ENCODE measurements at regions not wholly inside any gene's neighbourhood (a gene's known extent, or its start where the extent isn't known, plus 50 kb on each side); places are given as distances from the start of the nearest gene placed in this dataset.

- H3K9ac ChIP-seq (ENCODE audit: low read length in 2 of 2) = no peak overlapping the region
- H3K27ac ChIP-seq (ENCODE audit: low read length) = no peak overlapping the region
- no peaks in the 10 kb centered on the region for H3K4me1 ChIP-seq (ENCODE audit: control insufficient read depth, insufficient read depth, low read length)
- no peak overlapping the region for H3K4me3 ChIP-seq (ENCODE audit: low read length in 2 of 2)
- no peaks in the 10 kb centered on the region for H3K27me3 ChIP-seq (ENCODE audit: control insufficient read depth in 1 of 2, insufficient read depth in 2 of 2, low read length in 2 of 2)
- H3K9me3 ChIP-seq (ENCODE audit: control insufficient read depth in 2 of 2, low read length in 2 of 2) = no peaks in the 10 kb centered on the region
- H3K36me3 ChIP-seq (ENCODE audit: control insufficient read depth in 2 of 2, insufficient read depth in 2 of 2, low read length in 2 of 2) = no peaks in the 10 kb centered on the region
These were observed 182.6 kb upstream of the THSD7B start for GRCh38 chr2:136582628-136583205.

DNA sequence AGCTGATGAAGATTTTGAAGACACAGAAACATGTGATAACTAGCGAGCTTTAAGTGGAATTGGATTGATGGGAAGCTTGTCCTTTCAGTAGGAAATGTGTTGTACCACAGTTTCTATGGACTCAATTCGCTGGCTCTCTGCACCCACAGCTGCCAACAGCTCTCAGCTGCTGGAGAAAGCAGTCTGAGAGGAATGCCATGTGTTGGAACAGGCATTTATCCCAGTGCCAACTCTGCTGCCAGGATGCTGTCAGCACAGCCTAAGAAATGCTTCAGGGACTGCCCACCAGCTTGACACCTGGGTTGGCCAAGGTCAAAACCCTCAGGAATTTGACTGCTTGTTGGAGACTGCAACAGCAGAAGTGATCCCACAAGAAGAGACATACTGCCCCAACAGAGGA is 193.0 kb upstream of the THSD7B start:
- no peaks in the 10 kb centered on the region for H3K36me3 ChIP-seq (ENCODE audit: control insufficient read depth in 2 of 2, insufficient read depth in 2 of 2, low read length in 2 of 2)
- H3K27ac ChIP-seq (ENCODE audit: low read length) = no peak overlapping the region
- no peak overlapping the region for H3K9ac ChIP-seq (ENCODE audit: low read length in 2 of 2)
- peaks cover 8% of the 10 kb centered on the region for H3K4me1 ChIP-seq (ENCODE audit: control insufficient read depth, insufficient read depth, low read length)
- no peak overlapping the region for H3K4me3 ChIP-seq (ENCODE audit: low read length in 2 of 2)
- H3K9me3 ChIP-seq (ENCODE audit: control insufficient read depth in 2 of 2, low read length in 2 of 2) = no peaks in the 10 kb centered on the region
- H3K27me3 ChIP-seq (ENCODE audit: control insufficient read depth in 1 of 2, insufficient read depth in 2 of 2, low read length in 2 of 2) = no peaks in the 10 kb centered on the region

- Histone ChIP-seq H3K9me3 (ENCODE audit: control insufficient read depth in 2 of 2, low read length in 2 of 2) (no peaks in the 10 kb centered on the region), H3K27me3 (ENCODE audit: control insufficient read depth in 1 of 2, insufficient read depth in 2 of 2, low read length in 2 of 2) (no peaks in the 10 kb centered on the region), H3K9ac (ENCODE audit: low read length in 2 of 2) (no peak overlapping the region), H3K36me3 (ENCODE audit: control insufficient read depth in 2 of 2, insufficient read depth in 2 of 2, low read length in 2 of 2) (no peaks in the 10 kb centered on the region), H3K27ac (ENCODE audit: low read length) (no peak overlapping the region), H3K4me3 (ENCODE audit: low read length in 2 of 2) (no peak overlapping the region), H3K4me1 (ENCODE audit: control insufficient read depth, insufficient read depth, low read length) (no peaks in the 10 kb centered on the region)
These were observed 208.1 kb upstream of the THSD7B start for GRCh38 chr2:136557203-136557602.

GRCh38 chr2:136550181-136550580 is 215.2 kb upstream of the THSD7B start:
- Histone ChIP-seq H3K4me3 (ENCODE audit: low read length in 2 of 2) (no peak overlapping the region), H3K36me3 (ENCODE audit: control insufficient read depth in 2 of 2, insufficient read depth in 2 of 2, low read length in 2 of 2) (no peaks in the 10 kb centered on the region), H3K9ac (ENCODE audit: low read length in 2 of 2) (no peak overlapping the region), H3K27ac (ENCODE audit: low read length) (no peak overlapping the region), H3K4me1 (ENCODE audit: control insufficient read depth, insufficient read depth, low read length) (no peaks in the 10 kb centered on the region), H3K9me3 (ENCODE audit: control insufficient read depth in 2 of 2, low read length in 2 of 2) (no peaks in the 10 kb centered on the region), H3K27me3 (ENCODE audit: control insufficient read depth in 1 of 2, insufficient read depth in 2 of 2, low read length in 2 of 2) (no peaks in the 10 kb centered on the region)

DNA sequence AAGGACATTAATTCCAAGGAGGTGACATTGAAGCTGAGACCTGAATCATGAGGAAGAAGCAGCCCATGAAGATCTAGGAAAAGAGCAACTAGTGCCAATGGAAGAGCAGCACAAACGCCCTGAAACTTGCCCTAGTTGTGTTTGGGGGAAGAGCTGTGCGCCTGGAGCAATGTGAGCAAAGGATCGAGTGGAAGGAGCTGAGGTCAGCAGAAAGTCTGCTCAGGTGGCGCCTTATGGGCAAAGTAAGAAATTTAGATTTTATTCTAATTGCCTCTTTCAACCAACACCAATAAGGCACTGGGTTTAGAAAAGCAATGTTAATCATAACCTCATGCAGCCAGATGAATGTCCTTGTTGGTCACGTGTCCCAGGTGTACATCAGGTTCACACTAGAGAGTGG is 226.0 kb upstream of the THSD7B start:
- no peak overlapping the region for H3K4me3 ChIP-seq (ENCODE audit: low read length in 2 of 2)
- H3K36me3 ChIP-seq (ENCODE audit: control insufficient read depth in 2 of 2, insufficient read depth in 2 of 2, low read length in 2 of 2) = no peaks in the 10 kb centered on the region
- H3K9ac ChIP-seq (ENCODE audit: low read length in 2 of 2) = no peak overlapping the region
- no peak overlapping the region for H3K27ac ChIP-seq (ENCODE audit: low read length)
- no peaks in the 10 kb centered on the region for H3K9me3 ChIP-seq (ENCODE audit: control insufficient read depth in 2 of 2, low read length in 2 of 2)
- no peaks in the 10 kb centered on the region for H3K4me1 ChIP-seq (ENCODE audit: control insufficient read depth, insufficient read depth, low read length)
- no peaks in the 10 kb centered on the region for H3K27me3 ChIP-seq (ENCODE audit: control insufficient read depth in 1 of 2, insufficient read depth in 2 of 2, low read length in 2 of 2)

- Histone ChIP-seq H3K4me1 (ENCODE audit: control insufficient read depth, insufficient read depth, low read length) (no peaks in the 10 kb centered on the region), H3K27me3 (ENCODE audit: control insufficient read depth in 1 of 2, insufficient read depth in 2 of 2, low read length in 2 of 2) (no peaks in the 10 kb centered on the region), H3K27ac (ENCODE audit: low read length) (no peak overlapping the region), H3K9me3 (ENCODE audit: control insufficient read depth in 2 of 2, low read length in 2 of 2) (no peaks in the 10 kb centered on the region), H3K36me3 (ENCODE audit: control insufficient read depth in 2 of 2, insufficient read depth in 2 of 2, low read length in 2 of 2) (no peaks in the 10 kb centered on the region), H3K4me3 (ENCODE audit: low read length in 2 of 2) (no peak overlapping the region), H3K9ac (ENCODE audit: low read length in 2 of 2) (no peak overlapping the region)
These were observed 226.9 kb upstream of the THSD7B start for GRCh38 chr2:136538489-136538888.

GRCh38 chr2:136534811-136535210 is 230.5 kb upstream of the THSD7B start:
- H3K9me3 ChIP-seq (ENCODE audit: control insufficient read depth in 2 of 2, low read length in 2 of 2) = no peaks in the 10 kb centered on the region
- no peaks in the 10 kb centered on the region for H3K36me3 ChIP-seq (ENCODE audit: control insufficient read depth in 2 of 2, insufficient read depth in 2 of 2, low read length in 2 of 2)
- no peak overlapping the region for H3K4me3 ChIP-seq (ENCODE audit: low read length in 2 of 2)
- no peak overlapping the region for H3K27ac ChIP-seq (ENCODE audit: low read length)
- H3K27me3 ChIP-seq (ENCODE audit: control insufficient read depth in 1 of 2, insufficient read depth in 2 of 2, low read length in 2 of 2) = peaks cover 0 to under 1% of the 10 kb centered on the region in 2 donors
- no peaks in the 10 kb centered on the region for H3K4me1 ChIP-seq (ENCODE audit: control insufficient read depth, insufficient read depth, low read length)
- H3K9ac ChIP-seq (ENCODE audit: low read length in 2 of 2) = no peak overlapping the region

- no peaks in the 10 kb centered on the region for H3K9me3 ChIP-seq (ENCODE audit: control insufficient read depth in 2 of 2, low read length in 2 of 2)
- no peak overlapping the region for H3K9ac ChIP-seq (ENCODE audit: low read length in 2 of 2)
- H3K27ac ChIP-seq (ENCODE audit: low read length) = no peak overlapping the region
- no peaks in the 10 kb centered on the region for H3K4me1 ChIP-seq (ENCODE audit: control insufficient read depth, insufficient read depth, low read length)
- no peaks in the 10 kb centered on the region for H3K36me3 ChIP-seq (ENCODE audit: control insufficient read depth in 2 of 2, insufficient read depth in 2 of 2, low read length in 2 of 2)
- H3K27me3 ChIP-seq (ENCODE audit: control insufficient read depth in 1 of 2, insufficient read depth in 2 of 2, low read length in 2 of 2) = peaks cover 0 to 2% of the 10 kb centered on the region in 2 donors
- no peak overlapping the region for H3K4me3 ChIP-seq (ENCODE audit: low read length in 2 of 2)
These were observed 233.2 kb upstream of the THSD7B start for GRCh38 chr2:136532171-136532570.

DNA sequence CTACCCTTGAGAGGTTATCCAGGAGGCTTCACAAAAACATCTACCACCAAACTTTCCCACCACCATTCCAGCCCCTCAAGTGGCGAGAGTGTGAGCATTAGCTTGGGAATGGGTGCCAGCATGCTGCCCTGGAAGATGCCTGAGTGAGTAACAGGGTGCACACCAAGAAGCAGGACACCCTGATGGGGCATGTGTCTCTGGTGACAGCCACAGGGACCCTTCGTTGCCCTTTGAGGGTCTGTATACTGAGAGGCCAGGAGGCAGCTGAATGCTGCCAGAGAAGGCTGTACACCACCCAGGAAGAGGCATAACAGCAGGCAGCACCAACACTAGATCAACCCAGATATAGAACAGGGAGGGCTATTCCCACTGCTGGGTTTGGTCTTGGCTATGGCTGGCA is 233.6 kb upstream of the THSD7B start:
- no peak overlapping the region for H3K4me3 ChIP-seq (ENCODE audit: low read length in 2 of 2)
- H3K9ac ChIP-seq (ENCODE audit: low read length in 2 of 2) = no peak overlapping the region
- peaks cover 0 to 2% of the 10 kb centered on the region in 2 donors for H3K27me3 ChIP-seq (ENCODE audit: control insufficient read depth in 1 of 2, insufficient read depth in 2 of 2, low read length in 2 of 2)
- H3K27ac ChIP-seq (ENCODE audit: low read length) = no peak overlapping the region
- no peaks in the 10 kb centered on the region for H3K9me3 ChIP-seq (ENCODE audit: control insufficient read depth in 2 of 2, low read length in 2 of 2)
- no peaks in the 10 kb centered on the region for H3K4me1 ChIP-seq (ENCODE audit: control insufficient read depth, insufficient read depth, low read length)
- H3K36me3 ChIP-seq (ENCODE audit: control insufficient read depth in 2 of 2, insufficient read depth in 2 of 2, low read length in 2 of 2) = no peaks in the 10 kb centered on the region

- peaks cover 0 to 2% of the 10 kb centered on the region in 2 donors for H3K27me3 ChIP-seq (ENCODE audit: control insufficient read depth in 1 of 2, insufficient read depth in 2 of 2, low read length in 2 of 2)
- no peak overlapping the region for H3K9ac ChIP-seq (ENCODE audit: low read length in 2 of 2)
- H3K4me1 ChIP-seq (ENCODE audit: control insufficient read depth, insufficient read depth, low read length) = no peaks in the 10 kb centered on the region
- H3K27ac ChIP-seq (ENCODE audit: low read length) = no peak overlapping the region
- no peaks in the 10 kb centered on the region for H3K36me3 ChIP-seq (ENCODE audit: control insufficient read depth in 2 of 2, insufficient read depth in 2 of 2, low read length in 2 of 2)
- H3K4me3 ChIP-seq (ENCODE audit: low read length in 2 of 2) = no peak overlapping the region
- no peaks in the 10 kb centered on the region for H3K9me3 ChIP-seq (ENCODE audit: control insufficient read depth in 2 of 2, low read length in 2 of 2)
These were observed 235.2 kb upstream of the THSD7B start for GRCh38 chr2:136530146-136530545.

DNA sequence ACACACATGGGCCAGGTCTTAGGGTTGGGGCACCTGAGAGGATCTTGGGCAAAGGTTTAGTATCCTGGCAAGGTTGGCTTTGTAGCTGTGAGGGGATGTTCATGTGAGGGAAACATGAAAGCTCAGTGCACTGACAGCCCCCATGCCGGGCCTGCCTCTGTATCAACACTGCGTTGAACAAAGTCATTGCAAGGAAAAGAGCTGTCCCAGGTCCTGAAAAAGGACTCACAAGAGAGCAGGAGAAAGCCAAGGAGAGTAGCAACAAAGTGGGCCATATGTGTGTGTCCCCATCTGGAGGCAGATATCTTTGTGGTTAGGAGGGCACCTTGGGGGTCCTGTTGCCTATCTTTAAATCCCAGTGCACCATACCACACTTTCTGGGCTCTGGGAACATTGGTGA is 237.8 kb upstream of the THSD7B start:
- Histone ChIP-seq H3K4me1 (ENCODE audit: control insufficient read depth, insufficient read depth, low read length) (no peaks in the 10 kb centered on the region), H3K4me3 (ENCODE audit: low read length in 2 of 2) (no peak overlapping the region), H3K27ac (ENCODE audit: low read length) (no peak overlapping the region), H3K9ac (ENCODE audit: low read length in 2 of 2) (no peak overlapping the region), H3K36me3 (ENCODE audit: control insufficient read depth in 2 of 2, insufficient read depth in 2 of 2, low read length in 2 of 2) (no peaks in the 10 kb centered on the region), H3K9me3 (ENCODE audit: control insufficient read depth in 2 of 2, low read length in 2 of 2) (no peaks in the 10 kb centered on the region), H3K27me3 (ENCODE audit: control insufficient read depth in 1 of 2, insufficient read depth in 2 of 2, low read length in 2 of 2) (peaks cover 0 to 2% of the 10 kb centered on the region in 2 donors)

Measured in stomach smooth muscle (tissue), 2 donors.